Smooth muscle cell (in vitro differentiated cells): ENCODE measurements at regions not wholly inside any gene's neighbourhood (a gene's known extent, or its start where the extent isn't known, plus 50 kb on each side); places are given as distances from the start of the nearest gene placed in this dataset.

ENCODE experiments used
- DNase-seq: peaks from one replicate; lab custom pipeline; 2025; ENCODE audit not compliant: unreplicated experiment; lab: John Stamatoyannopoulos, UW
- H2AFZ ChIP-seq: fragments of 200-600 bp; sonication (generic); 2 replicates; pipeline ENCODE4 v1.6.0; 2016; ENCODE audit warnings: antibody characterized with exemption, low read depth, mild to moderate bottlenecking
- H3F3A ChIP-seq: fragments of 200-600 bp; sonication (generic); 2 replicates; pipeline ENCODE4 v1.6.0; 2017; ENCODE audit warnings: antibody characterized with exemption, low read depth
- H3K27ac ChIP-seq: fragments of 200-600 bp; sonication (generic); 2 replicates; pipeline ENCODE4 v1.5.1; 2016; ENCODE audit warnings: low read depth, mild to moderate bottlenecking
- H3K27me3 ChIP-seq: fragments of 200-600 bp; sonication (generic); 2 replicates; pipeline ENCODE4 v1.6.1; 2016; ENCODE audit warnings: low read depth, mild to moderate bottlenecking
- H3K36me3 ChIP-seq: fragments of 200-600 bp; sonication (generic); 2 replicates; pipeline ENCODE4 v1.5.1; 2016; ENCODE audit warnings: low read depth
- H3K4me1 ChIP-seq: fragments of 200-600 bp; sonication (generic); 2 replicates; pipeline ENCODE4 v1.5.1; 2016; ENCODE audit warnings: low read depth
- H3K4me2 ChIP-seq: fragments of 200-600 bp; sonication (generic); 2 replicates; pipeline ENCODE4 v1.6.0; 2016; ENCODE audit warnings: mild to moderate bottlenecking
- H3K4me3 ChIP-seq: fragments of 200-600 bp; sonication (generic); 2 replicates; pipeline ENCODE4 v1.5.1; 2016; ENCODE audit warnings: mild to moderate bottlenecking
- H3K79me2 ChIP-seq: fragments of 200-600 bp; sonication (generic); 2 replicates; pipeline ENCODE4 v1.6.0; 2016; ENCODE audit warnings: low read depth, mild to moderate bottlenecking
- H3K9ac ChIP-seq: fragments of 200-600 bp; sonication (generic); 2 replicates; pipeline ENCODE4 v1.6.0; 2016; ENCODE audit warnings: low read depth
- H3K9me3 ChIP-seq: fragments of 200-600 bp; sonication (generic); replicated peaks from 2 replicates; pipeline ENCODE4 v1.5.1; 2016; ENCODE audit warnings: low read depth
- H4K20me1 ChIP-seq: fragments of 200-600 bp; sonication (generic); 2 replicates; pipeline ENCODE4 v1.6.0; 2016; ENCODE audit warnings: low read depth
- WGBS: methylation state at CpG from one replicate; pipeline ENCODE4 v1.1.7; 2016; ENCODE audit warnings: low lambda C conversion rate; 5-methylcytosine and 5-hydroxymethylcytosine counted together
- TF ChIP-seq, protein P1 (sequence below): fragments of 200-600 bp; sonication (generic); IDR thresholded peaks from 2 replicates; pipeline ENCODE4 v1.5.1; 2017; ENCODE audit warnings: borderline replicate concordance, mild to moderate bottlenecking, antibody characterized with exemption; ENCODE audit not compliant: insufficient read depth, poor library complexity, severe bottlenecking

DNA sequence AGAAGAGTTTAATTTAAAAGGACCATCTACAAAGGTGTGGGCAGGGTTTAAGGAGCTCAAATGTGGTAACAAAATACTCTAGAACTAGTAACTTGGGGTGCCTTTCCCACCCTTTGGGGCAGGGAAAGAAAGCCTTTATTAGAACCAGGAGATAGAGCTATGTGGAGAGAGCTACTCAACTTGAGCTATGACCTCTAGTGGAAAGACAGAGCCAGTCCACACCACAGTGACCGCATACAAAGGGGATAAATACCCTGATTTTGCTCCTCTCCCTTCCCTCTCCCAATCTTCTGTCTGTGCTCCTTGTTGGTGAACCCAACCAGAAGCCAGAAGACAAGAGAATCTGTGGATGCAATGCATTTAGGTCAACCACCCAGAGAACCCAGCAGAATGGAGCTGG, 54.4 kb upstream of the JAK1 start:
- no peaks in the 10 kb centered on the region for H3K79me2 ChIP-seq
- H3K36me3 ChIP-seq, result no peaks in the 10 kb centered on the region
- H3K4me2 ChIP-seq, result no peak overlapping the region
- TF ChIP-seq, protein P1, sequence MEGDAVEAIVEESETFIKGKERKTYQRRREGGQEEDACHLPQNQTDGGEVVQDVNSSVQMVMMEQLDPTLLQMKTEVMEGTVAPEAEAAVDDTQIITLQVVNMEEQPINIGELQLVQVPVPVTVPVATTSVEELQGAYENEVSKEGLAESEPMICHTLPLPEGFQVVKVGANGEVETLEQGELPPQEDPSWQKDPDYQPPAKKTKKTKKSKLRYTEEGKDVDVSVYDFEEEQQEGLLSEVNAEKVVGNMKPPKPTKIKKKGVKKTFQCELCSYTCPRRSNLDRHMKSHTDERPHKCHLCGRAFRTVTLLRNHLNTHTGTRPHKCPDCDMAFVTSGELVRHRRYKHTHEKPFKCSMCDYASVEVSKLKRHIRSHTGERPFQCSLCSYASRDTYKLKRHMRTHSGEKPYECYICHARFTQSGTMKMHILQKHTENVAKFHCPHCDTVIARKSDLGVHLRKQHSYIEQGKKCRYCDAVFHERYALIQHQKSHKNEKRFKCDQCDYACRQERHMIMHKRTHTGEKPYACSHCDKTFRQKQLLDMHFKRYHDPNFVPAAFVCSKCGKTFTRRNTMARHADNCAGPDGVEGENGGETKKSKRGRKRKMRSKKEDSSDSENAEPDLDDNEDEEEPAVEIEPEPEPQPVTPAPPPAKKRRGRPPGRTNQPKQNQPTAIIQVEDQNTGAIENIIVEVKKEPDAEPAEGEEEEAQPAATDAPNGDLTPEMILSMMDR, result peak; percentile 20
- DNase-seq, result no peak
- no peaks in the 10 kb centered on the region for H3K9me3 ChIP-seq
- H3K27me3 ChIP-seq, result no peaks in the 10 kb centered on the region
- H3F3A ChIP-seq, result no peaks in the 10 kb centered on the region
- no peak overlapping the region for H2AFZ ChIP-seq
- 53% methylated on average over 1 of the region's 1 CpG for WGBS
- no peak overlapping the region for H3K9ac ChIP-seq
- no peak overlapping the region for H3K27ac ChIP-seq
- H4K20me1 ChIP-seq, result no peaks in the 10 kb centered on the region
- H3K4me3 ChIP-seq, result no peak overlapping the region
- no peaks in the 10 kb centered on the region for H3K4me1 ChIP-seq

DNA sequence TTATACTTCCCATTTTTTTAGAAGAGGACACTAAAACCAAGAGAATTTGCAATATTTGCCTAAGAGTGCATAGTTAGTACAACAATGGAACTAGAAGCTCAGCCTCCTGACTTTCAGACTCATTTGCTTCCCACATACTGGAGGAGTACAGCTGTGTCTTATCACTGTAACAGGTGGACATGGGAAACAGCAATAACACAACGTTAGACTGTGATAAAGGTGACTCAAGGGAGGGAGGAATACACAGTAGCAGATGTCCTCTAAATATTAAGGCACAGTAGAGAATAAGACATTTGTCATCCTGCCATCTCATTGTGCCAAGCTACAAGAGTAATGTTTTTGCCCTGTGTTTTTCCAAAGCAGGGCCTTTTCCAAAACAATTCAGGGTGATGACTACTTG, 55.4 kb upstream of the JAK1 start:
- Histone ChIP-seq H3K27ac (no peak overlapping the region), H3F3A (no peaks in the 10 kb centered on the region), H3K27me3 (no peaks in the 10 kb centered on the region), H3K36me3 (no peaks in the 10 kb centered on the region), H2AFZ (no peak overlapping the region), H3K4me2 (no peak overlapping the region), H3K4me3 (no peak overlapping the region), H3K9ac (no peak overlapping the region), H3K9me3 (no peaks in the 10 kb centered on the region), H4K20me1 (no peaks in the 10 kb centered on the region), H3K4me1 (no peaks in the 10 kb centered on the region), H3K79me2 (no peaks in the 10 kb centered on the region)
- WGBS, result 76% methylated on average over 1 of the region's 1 CpG
- TF ChIP-seq, protein P1, result no peak
- DNase-seq, result no peak

DNA sequence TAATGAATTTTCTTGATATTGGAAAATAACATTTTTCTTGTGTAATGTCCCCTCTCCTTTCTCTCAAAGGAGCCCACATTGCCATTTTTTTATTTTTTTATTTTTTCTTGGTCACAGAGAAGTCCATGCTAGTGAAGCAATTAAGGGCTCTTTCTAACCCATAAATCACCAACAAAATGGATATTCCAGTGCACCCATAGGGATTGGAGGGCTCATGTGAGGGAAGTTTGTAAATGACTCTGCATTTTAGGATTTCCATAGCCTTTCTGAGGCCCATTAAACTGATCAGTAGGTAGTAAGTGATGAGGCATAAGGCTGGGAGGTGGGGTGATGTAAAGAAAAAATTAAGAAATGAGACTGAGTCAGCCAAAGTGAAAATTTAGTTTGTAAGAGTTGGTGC, 55.9 kb upstream of the JAK1 start:
- Histone ChIP-seq H3K4me2 (no peak overlapping the region), H3K79me2 (no peaks in the 10 kb centered on the region), H3K27ac (no peak overlapping the region), H4K20me1 (no peaks in the 10 kb centered on the region), H3K27me3 (no peaks in the 10 kb centered on the region), H3K9me3 (no peaks in the 10 kb centered on the region), H3F3A (no peaks in the 10 kb centered on the region), H3K4me1 (no peaks in the 10 kb centered on the region), H3K36me3 (no peaks in the 10 kb centered on the region), H2AFZ (no peak overlapping the region), H3K9ac (no peak overlapping the region), H3K4me3 (no peak overlapping the region)
- no peak for DNase-seq
- TF ChIP-seq, protein P1, result no peak

DNA sequence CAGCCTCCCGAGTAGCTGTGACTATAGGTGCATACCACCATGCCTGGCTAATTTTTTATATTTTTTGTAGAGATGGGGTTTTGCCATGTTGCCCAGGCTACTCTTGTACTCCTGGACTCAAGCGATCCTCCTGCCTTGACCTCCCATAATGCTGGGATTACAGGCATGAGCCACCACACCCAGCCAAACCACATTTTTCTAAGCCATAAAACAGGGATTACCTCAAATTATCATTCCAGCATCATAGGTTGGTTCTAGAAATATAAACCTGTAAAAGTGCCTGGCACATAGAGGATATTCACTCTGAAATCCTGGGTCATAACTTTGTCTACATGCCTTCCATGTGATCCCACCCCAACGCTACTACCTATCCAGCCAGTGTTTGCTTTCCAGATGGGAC, 59.4 kb upstream of the JAK1 start:
- DNase-seq, result no peak
- Histone ChIP-seq H3K36me3 (no peaks in the 10 kb centered on the region), H3F3A (no peaks in the 10 kb centered on the region), H3K4me2 (no peak overlapping the region), H3K27me3 (no peaks in the 10 kb centered on the region), H3K79me2 (no peaks in the 10 kb centered on the region), H3K9me3 (no peaks in the 10 kb centered on the region), H2AFZ (no peak overlapping the region), H3K4me1 (no peaks in the 10 kb centered on the region), H3K4me3 (no peak overlapping the region), H3K27ac (no peak overlapping the region), H4K20me1 (no peaks in the 10 kb centered on the region), H3K9ac (no peak overlapping the region)
- TF ChIP-seq, protein P1, result no peak
- WGBS, result 95% methylated on average over 3 of the region's 3 CpGs
